SK-N-MC (cell line): ENCODE measurements at regions not wholly inside any gene's neighbourhood (a gene's known extent, or its start where the extent isn't known, plus 50 kb on each side); places are given as distances from the start of the nearest gene placed in this dataset.

Experiments used
- EZH2 ChIP-seq: fragments of 200-600 bp; sonication (generic); IDR thresholded peaks from one replicate; pipeline ENCODE4 v1.6.1; 2017; ENCODE audit warnings: antibody characterized with exemption
- POLR2AphosphoS5 ChIP-seq: IDR thresholded peaks from 2 replicates; pipeline ENCODE4 v1.6.1; 2012; ENCODE audit warnings: mild to moderate bottlenecking, low read depth, low read length, borderline replicate concordance

DNA sequence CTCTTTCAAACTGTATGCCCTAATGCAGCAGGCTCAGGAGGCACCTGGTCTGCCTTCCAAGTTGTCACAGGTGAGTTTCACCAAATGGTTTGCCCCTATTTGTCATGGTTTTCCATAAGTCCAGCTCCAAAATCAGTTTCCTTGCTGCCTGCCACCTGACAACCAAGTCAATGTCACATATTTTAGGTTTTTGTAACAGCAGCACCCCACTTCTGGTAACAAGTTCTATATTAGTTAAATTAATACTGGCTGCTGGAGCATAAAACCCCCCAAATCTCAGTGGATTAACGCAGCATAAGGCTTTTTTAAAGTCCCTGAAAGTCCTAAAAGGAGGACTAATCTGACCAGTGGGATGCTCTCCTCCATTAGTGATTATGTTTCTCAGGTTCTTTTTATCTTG, 200.7 kb downstream of the RRAGC start:
- no peak for TF ChIP-seq EZH2
- no peak for TF ChIP-seq POLR2AphosphoS5
